ENCODE measurements at regions not wholly inside any gene's neighbourhood (a gene's known extent, or its start where the extent isn't known, plus 50 kb on each side); places are given as distances from the start of the nearest gene placed in this dataset.

DNA sequence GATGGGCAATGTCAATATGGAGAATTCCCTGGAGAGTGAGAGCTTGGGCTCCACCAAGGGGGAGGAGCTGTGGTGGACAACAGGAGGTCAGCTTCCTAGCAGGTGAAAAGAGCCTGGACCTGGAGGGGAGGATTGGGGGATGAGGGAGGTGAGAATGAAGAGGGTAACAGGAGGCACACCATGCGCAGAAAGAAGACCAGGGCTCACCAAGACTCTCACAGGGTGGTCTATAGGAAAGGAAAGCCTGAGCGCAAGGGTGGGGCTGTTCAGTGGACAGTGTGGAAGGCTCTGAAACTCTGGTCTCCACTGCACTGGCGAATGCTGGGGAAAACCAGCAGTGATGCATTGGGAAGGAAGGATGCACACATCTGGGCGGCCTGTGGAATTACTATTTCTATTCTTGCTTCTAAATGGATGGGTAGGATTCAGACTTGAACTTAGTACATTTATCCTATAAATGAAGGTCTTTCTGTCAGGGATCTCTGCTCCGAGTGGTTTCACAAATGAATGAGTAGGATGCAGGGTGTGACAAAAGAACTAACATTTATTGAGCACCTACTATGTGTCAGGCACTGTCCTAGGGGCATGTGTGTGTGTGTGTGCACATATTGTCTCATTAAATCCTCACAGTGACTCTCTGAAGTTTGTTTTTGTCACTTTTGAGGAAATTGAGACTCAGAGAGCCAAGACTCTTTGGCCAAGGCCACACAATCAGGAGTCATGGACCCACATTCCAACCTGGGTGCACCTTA lies 152.7 kb downstream of the CD83 start:
- TF ChIP-seq, protein P1, sequence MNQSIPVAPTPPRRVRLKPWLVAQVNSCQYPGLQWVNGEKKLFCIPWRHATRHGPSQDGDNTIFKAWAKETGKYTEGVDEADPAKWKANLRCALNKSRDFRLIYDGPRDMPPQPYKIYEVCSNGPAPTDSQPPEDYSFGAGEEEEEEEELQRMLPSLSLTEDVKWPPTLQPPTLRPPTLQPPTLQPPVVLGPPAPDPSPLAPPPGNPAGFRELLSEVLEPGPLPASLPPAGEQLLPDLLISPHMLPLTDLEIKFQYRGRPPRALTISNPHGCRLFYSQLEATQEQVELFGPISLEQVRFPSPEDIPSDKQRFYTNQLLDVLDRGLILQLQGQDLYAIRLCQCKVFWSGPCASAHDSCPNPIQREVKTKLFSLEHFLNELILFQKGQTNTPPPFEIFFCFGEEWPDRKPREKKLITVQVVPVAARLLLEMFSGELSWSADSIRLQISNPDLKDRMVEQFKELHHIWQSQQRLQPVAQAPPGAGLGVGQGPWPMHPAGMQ (IDR thresholded peaks at IDR 0.05; ENCODE audit: borderline replicate concordance): no peak
- TF ChIP-seq, protein P2, sequence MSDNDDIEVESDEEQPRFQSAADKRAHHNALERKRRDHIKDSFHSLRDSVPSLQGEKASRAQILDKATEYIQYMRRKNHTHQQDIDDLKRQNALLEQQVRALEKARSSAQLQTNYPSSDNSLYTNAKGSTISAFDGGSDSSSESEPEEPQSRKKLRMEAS (IDR thresholded peaks at IDR 0.05; ENCODE audit: low read depth, low read length): no peak
- TF ChIP-seq RBBP5 (conservative IDR thresholded peaks at IDR 0.05): no peak
- TF ChIP-seq WRNIP1 (IDR thresholded peaks at IDR 0.05; ENCODE audit: borderline replicate concordance, low read depth, low read length): no peak
- TF ChIP-seq MTA2 (IDR thresholded peaks at IDR 0.05; ENCODE audit: low read depth): no peak
- no peak for TF ChIP-seq ATF7 (IDR thresholded peaks at IDR 0.05; ENCODE audit: low read depth)
- no peak for TF ChIP-seq KLF5 (IDR thresholded peaks at IDR 0.05; ENCODE audit: partially characterized antibody)
- TF ChIP-seq HDAC2 (IDR thresholded peaks at IDR 0.05): no peak
- no peak for TF ChIP-seq RFX5 (IDR thresholded peaks at IDR 0.05; ENCODE audit: low read depth, low read length)
- H3K27ac ChIP-seq (ENCODE audit: control insufficient read depth, insufficient read depth): no peak overlapping the region
- no peak overlapping the region for H3K9ac ChIP-seq (ENCODE audit: control insufficient read depth, insufficient read depth, low read length)
- DNase-seq (ENCODE audit: low read depth, low spot score) (no peak), ATAC-seq (no peak), FAIRE-seq (no peak)
- SMC1A ChIA-PET (ENCODE audit: uncharacterized antibody, unreplicated experiment): interaction anchor here (1.4 kb wide), 1 partner anchor 15 kb away, joined by 3 read pairs; no protein-coding TSS in a partner anchor
- POLR2A ChIA-PET: interaction anchor here (0.7 kb wide), 1 partner anchor 20 kb away, joined by 5 read pairs; no protein-coding TSS in a partner anchor
- H3K4me3 ChIP-seq: no peak overlapping the region
- H3K79me2 ChIP-seq (ENCODE audit: control insufficient read depth, insufficient read depth, low read length): no peaks in the 10 kb centered on the region
- RAD21 ChIA-PET (ENCODE audit: unreplicated experiment): interaction anchor here (0.7 kb wide), 2 partner anchors 42 to 642 kb away, joined by 3 read pairs; no protein-coding TSS in a partner anchor
- H3K9me3 ChIP-seq (replicated peaks; ENCODE audit: control insufficient read depth, insufficient read depth, low read length): peaks cover 4% of the 10 kb centered on the region; the same call in 2 of the 3 replicates
- no peaks in the 10 kb centered on the region for H3K27me3 ChIP-seq (replicated peaks in 1 of 2; ENCODE audit: control insufficient read depth in 2 of 2, insufficient read depth in 2 of 2, low read length in 1 of 2)
- H4K20me1 ChIP-seq (ENCODE audit: control insufficient read depth, insufficient read depth): no peaks in the 10 kb centered on the region
- no peaks in the 10 kb centered on the region for H3K36me3 ChIP-seq (ENCODE audit: control insufficient read depth in 2 of 2, insufficient read depth in 2 of 2, low read length in 1 of 2)
- no peak overlapping the region for H2AFZ ChIP-seq (ENCODE audit: control insufficient read depth, low read depth, low read length)
- CTCF ChIA-PET: no interaction called here
- BruUV-seq (replicated peaks): no TSS peak
- no peak overlapping the region for H3K4me2 ChIP-seq (ENCODE audit: control insufficient read depth, insufficient read depth)
- no peaks in the 10 kb centered on the region for H3K4me1 ChIP-seq (ENCODE audit: control insufficient read depth, insufficient read depth, low read length)
- in situ Hi-C loops (cut with MboI) (no loop called here), intact Hi-C loops (cut with micrococcal nuclease; ENCODE audit: unreplicated experiment) (no loop called here)
- WGBS (ENCODE audit: insufficient coverage, insufficient replicate concordance, low lambda C conversion rate, missing lambda C conversion rate): 67% methylated on average over 5 of the region's 5 CpGs

All from GM12878 (cell line).